ENCODE measurements at regions not wholly inside any gene's neighbourhood (a gene's known extent, or its start where the extent isn't known, plus 50 kb on each side); places are given as distances from the start of the nearest gene placed in this dataset.

DNA sequence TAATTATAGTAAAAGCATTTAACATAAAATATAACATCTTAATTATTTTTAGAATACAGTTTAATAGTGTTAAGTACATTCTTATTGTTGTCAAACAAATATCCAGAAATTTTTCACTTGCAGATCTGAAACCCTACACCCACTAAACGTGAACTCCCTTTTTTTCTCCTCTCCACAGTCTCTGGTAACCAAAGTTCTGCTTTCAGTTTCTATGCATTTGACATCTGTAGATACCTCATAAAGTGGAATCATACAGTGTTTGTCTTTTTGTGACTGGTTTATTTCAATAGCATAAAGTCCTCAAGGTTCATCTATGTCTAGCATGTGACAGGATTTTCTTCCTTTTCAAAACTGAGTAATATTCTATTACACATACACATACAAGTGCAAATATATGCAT, 286.3 kb downstream of the BTBD3 start:
- no peak overlapping the region for H3K27ac Mint-ChIP-seq
- no peaks in the 10 kb centered on the region for H3K27me3 Mint-ChIP-seq (ENCODE audit: low read depth)
- H3K4me3 Mint-ChIP-seq = no peak overlapping the region
- peaks cover 13% of the 10 kb centered on the region for H3K9me3 Mint-ChIP-seq
- H3K36me3 Mint-ChIP-seq (ENCODE audit: low read depth) = no peaks in the 10 kb centered on the region
- H3K4me1 Mint-ChIP-seq = no peaks in the 10 kb centered on the region
- TF ChIP-seq, protein P1, sequence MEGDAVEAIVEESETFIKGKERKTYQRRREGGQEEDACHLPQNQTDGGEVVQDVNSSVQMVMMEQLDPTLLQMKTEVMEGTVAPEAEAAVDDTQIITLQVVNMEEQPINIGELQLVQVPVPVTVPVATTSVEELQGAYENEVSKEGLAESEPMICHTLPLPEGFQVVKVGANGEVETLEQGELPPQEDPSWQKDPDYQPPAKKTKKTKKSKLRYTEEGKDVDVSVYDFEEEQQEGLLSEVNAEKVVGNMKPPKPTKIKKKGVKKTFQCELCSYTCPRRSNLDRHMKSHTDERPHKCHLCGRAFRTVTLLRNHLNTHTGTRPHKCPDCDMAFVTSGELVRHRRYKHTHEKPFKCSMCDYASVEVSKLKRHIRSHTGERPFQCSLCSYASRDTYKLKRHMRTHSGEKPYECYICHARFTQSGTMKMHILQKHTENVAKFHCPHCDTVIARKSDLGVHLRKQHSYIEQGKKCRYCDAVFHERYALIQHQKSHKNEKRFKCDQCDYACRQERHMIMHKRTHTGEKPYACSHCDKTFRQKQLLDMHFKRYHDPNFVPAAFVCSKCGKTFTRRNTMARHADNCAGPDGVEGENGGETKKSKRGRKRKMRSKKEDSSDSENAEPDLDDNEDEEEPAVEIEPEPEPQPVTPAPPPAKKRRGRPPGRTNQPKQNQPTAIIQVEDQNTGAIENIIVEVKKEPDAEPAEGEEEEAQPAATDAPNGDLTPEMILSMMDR (IDR thresholded peaks at IDR 0.05; ENCODE audit: unreplicated experiment in 3 of 3) = no peak

DNA sequence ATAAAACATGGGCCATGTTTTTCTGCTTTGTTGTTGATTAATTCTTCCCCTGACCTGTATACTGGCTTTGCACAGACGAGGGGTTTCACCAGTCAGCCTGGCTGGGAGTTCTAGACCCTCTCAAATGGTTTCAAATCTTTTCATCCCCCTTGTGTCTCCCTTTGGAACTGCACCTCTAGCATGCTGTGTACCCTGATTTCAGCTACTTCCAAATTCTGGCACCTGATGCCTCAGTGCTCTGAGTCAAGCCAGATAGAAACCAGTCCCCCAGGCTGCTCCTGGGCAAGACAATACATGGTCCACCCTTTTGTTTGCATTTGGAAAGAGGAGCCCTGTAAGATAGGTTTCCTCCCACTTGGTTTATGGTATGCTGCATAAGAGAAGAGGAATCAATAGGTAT, 290.2 kb downstream of the BTBD3 start:
- H3K4me1 Mint-ChIP-seq = no peaks in the 10 kb centered on the region
- H3K4me3 Mint-ChIP-seq = no peak overlapping the region
- H3K27ac Mint-ChIP-seq = no peak overlapping the region
- H3K36me3 Mint-ChIP-seq (ENCODE audit: low read depth) = no peaks in the 10 kb centered on the region
- H3K27me3 Mint-ChIP-seq (ENCODE audit: low read depth) = no peaks in the 10 kb centered on the region
- H3K9me3 Mint-ChIP-seq = peaks cover 13% of the 10 kb centered on the region
- TF ChIP-seq, protein P1 (IDR thresholded peaks at IDR 0.05; ENCODE audit: unreplicated experiment in 3 of 3) = peak in 2 of 3 experiments; percentile 33 to 49

DNA sequence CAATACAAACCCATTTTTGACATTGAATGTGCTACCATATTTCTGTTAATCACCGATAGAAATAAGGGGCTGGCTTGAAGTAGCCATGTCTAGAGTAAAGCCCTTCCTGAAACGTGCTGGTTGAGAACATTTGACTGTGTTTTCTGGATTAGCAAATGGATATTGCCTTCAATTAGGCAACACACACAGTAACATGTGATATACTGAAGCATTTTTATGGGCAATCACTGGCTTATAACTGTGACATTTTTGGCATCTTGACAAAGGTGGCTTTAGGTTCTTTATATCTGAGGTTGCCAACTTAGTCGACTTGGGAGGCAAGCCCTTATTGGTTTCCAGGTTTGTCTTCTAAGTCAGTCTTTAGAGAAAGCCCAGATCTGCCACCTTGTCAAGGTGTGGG, 292.9 kb downstream of the BTBD3 start:
- Mint-ChIP-seq H3K4me1 (no peaks in the 10 kb centered on the region), H3K27me3 (ENCODE audit: low read depth) (no peaks in the 10 kb centered on the region), H3K36me3 (ENCODE audit: low read depth) (no peaks in the 10 kb centered on the region), H3K27ac (no peak overlapping the region), H3K9me3 (peaks cover 14% of the 10 kb centered on the region), H3K4me3 (no peak overlapping the region)
- TF ChIP-seq, protein P1 (IDR thresholded peaks at IDR 0.05; ENCODE audit: unreplicated experiment in 3 of 3) = no peak

DNA sequence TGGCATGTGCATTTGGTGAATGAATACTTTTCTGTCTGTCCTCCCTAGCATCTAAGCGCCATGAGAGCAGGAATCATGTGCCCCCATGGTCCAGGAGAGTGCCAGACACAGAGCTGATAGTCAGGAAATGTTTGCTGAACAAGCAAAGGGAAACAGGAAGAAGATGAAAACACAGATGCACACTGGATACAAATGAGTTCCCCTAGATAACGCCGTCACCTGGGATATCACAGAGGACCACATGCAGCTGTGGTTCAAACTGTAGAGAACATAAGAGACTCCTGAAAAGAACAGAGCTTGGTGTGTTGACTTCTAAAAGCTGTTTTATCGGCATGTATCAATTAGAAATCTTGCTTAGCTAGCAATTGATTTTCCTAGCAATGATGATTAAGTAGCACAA, 293.7 kb downstream of the BTBD3 start:
- TF ChIP-seq, protein P1 (IDR thresholded peaks at IDR 0.05; ENCODE audit: unreplicated experiment in 3 of 3) = no peak
- no peaks in the 10 kb centered on the region for H3K27me3 Mint-ChIP-seq (ENCODE audit: low read depth)
- peaks cover 10% of the 10 kb centered on the region for H3K9me3 Mint-ChIP-seq

DNA sequence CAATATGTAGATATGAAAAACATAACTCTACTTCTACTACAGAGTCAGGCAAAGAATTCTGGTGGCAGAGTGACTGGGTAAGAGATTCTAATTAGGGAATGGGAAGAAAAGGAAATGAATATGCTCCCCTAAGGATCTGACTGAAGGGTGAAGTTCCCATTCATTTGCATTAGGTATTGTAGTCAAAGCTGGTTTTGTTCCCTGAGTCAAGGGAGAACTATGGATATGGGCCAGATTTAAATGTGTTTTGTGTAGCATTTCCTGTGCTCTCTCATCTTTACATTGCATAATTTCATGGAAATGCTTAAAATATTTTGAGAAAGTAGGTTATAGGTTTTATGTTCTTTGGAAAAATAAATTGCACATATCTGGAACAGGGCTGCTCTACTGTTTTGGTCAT, 299.7 kb downstream of the BTBD3 start:
- TF ChIP-seq, protein P1 (IDR thresholded peaks at IDR 0.05; ENCODE audit: unreplicated experiment in 3 of 3) = no peak
- Mint-ChIP-seq H3K4me3 (no peak overlapping the region), H3K36me3 (ENCODE audit: low read depth) (no peaks in the 10 kb centered on the region)

More for the DNA sequence above, 293.7 kb downstream of the BTBD3 start:
- H3K4me3 Mint-ChIP-seq = no peak overlapping the region
- H3K4me1 Mint-ChIP-seq = no peaks in the 10 kb centered on the region
- no peaks in the 10 kb centered on the region for H3K36me3 Mint-ChIP-seq (ENCODE audit: low read depth)
- H3K27ac Mint-ChIP-seq = no peak overlapping the region

DNA sequence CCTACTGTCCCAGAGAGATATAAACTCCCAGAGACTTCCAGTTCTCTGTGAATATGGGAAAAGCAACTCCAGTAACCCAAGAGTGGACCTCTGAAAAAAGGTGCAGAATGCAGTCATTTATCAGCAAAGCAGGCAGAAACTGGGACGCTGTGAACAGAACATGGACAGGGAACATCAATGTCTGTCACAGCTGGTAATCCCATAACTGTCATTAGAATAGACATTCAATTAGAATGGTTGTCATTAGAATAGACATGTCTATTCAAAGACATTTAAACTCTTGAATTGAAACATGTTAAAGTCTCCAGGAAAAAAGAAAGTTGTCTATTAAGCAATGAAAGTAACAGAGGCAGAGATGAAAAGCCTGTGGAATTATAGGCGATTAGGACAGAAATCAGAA, 302.1 kb downstream of the BTBD3 start:
- Mint-ChIP-seq H3K4me3 (no peak overlapping the region), H3K4me1 (no peaks in the 10 kb centered on the region), H3K9me3 (peaks cover 3% of the 10 kb centered on the region), H3K27ac (no peak overlapping the region), H3K27me3 (ENCODE audit: low read depth) (no peaks in the 10 kb centered on the region), H3K36me3 (ENCODE audit: low read depth) (no peaks in the 10 kb centered on the region)
- TF ChIP-seq, protein P1 (IDR thresholded peaks at IDR 0.05; ENCODE audit: unreplicated experiment in 3 of 3) = no peak

More for the DNA sequence above, 299.7 kb downstream of the BTBD3 start:
- Mint-ChIP-seq H3K27ac (no peak overlapping the region), H3K4me1 (no peaks in the 10 kb centered on the region), H3K27me3 (ENCODE audit: low read depth) (no peaks in the 10 kb centered on the region), H3K9me3 (peaks cover 3% of the 10 kb centered on the region)

Data from nephron (organoid).